HG03378 (cell line): ENCODE measurements at regions not wholly inside any gene's neighbourhood (a gene's known extent, or its start where the extent isn't known, plus 50 kb on each side); places are given as distances from the start of the nearest gene placed in this dataset.
"Not testable (repeated sequence)": the region's sequence is repeated elsewhere in the genome, so short reads cannot be mapped to it uniquely, and the experiment has no call there.

Experiments used
- ATAC-seq: cut with Tn5 transposase; IDR thresholded peaks from one replicate; pipeline ENCODE4 v1.9.1; 2021; ENCODE audit warnings: mild to moderate bottlenecking, moderate library complexity; ENCODE audit not compliant: unreplicated experiment

DNA sequence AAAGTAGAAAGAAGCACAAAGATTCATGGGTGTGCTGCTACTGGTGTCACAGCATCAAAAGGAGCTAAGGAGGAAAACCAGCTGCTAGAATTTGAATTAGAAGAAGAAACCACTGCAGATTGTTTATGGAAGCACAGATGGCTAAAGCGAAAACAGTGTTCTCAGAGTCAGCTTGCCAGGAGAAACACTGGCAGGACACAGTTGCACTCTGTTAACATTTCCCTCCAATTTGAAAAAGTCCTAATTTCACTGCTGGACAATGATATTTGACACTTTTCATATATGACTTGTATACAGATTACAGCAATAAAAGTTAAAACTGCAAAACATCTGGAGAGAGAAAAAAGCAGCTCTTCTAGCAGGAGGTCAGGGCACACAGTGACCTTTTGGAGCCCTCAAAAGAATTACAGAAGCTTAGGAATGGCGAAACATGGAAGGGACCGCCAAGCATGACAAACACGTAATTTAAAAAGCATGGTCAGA is 314.5 kb downstream of the COL12A1 start:
- no peak for ATAC-seq

DNA sequence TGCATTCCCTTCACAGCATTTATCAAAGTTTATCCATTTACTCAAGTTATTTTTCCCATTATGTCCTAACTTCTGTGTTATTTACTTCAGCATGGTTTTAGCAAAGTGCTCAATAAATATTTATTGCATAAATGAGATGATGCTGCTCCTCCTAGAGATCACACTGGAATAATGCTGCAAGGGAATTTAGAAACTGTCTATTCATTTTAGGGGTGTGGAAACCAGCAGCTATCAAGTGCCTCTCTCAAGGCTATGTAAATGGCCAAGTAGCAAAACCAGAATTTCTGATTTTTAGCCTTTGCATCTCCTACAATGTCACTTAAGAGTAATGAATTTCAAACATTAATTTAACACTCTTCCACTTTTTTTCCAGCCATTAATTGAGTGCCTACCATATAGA is 316.2 kb downstream of the COL12A1 start:
- ATAC-seq = no peak

DNA sequence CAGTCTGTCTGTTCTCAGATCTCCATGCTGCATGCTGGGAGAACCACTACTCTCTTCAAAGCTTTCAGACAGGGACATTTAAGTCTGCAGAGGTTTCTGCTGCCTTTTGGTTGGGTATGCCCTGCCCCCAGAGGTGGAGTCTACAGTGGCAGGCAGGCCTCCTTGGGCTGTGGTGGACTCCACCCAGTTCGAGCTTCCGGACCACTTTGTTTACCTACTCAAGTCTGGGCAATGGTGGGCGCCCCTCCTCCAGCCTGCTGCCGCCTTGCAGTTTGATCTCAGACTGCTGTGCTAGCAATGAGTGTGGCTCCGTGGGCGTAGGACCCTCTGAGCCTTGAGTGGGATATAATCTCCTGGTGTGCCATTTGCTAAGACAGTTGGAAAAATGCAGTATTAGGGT is 317.1 kb downstream of the COL12A1 start:
- ATAC-seq = not testable (repeated sequence)

DNA sequence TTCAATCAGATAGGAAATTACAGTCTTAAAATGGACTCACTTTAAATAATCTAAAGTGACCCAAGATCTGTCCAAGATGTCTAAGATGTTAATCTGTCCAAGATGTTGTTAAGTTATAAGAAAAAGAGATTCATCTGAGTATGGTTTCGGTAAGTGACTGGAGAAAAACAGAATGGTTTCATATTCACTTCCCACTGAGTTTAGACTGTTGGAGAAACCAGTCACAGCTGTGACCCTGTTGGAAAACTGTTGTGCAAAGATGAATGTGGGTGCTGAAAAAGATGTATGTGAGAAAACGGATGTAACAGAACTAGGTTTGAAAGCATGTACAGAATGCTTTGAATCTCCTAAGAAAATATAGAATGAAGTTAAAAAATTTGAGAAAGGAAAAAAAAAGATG is 325.9 kb downstream of the COL12A1 start:
- ATAC-seq = no peak

DNA sequence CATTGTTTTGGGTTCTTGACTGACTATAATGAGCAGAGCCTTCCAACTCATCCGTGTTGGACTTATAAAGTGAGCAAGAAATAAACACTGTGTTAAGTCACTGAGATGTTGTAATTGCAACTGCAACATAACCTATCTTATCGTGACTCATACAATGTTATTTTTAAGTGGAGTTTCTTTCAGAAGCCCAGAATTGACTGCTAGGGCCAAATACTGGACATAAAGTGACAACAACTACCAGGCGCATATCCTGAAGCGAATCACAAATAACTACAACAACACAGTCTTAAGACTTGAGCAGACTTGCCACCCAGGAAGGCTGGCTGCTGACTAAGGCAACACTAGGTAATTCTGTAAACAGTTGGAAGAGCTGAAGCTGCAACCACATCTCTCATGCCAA is 326.6 kb downstream of the COL12A1 start:
- ATAC-seq = no peak

DNA sequence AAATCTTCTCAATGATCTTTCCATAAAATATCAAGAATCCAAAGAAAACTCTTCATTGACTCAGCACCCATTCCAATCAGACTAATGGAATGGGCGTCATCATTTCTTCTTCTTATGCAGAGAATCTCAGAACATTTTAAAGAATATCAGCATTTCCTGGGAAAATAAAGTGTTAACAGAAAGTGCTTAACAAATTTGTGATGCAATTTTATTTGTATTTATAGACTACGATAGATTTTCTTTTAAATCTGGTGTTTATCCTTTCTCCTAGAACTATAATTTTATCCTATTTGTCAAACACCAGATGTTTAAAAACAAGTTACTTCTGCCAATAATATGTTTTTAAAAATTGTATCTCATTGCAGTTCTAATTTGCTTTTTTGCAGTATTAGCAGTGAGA is 330.7 kb downstream of the COL12A1 start:
- no peak for ATAC-seq

DNA sequence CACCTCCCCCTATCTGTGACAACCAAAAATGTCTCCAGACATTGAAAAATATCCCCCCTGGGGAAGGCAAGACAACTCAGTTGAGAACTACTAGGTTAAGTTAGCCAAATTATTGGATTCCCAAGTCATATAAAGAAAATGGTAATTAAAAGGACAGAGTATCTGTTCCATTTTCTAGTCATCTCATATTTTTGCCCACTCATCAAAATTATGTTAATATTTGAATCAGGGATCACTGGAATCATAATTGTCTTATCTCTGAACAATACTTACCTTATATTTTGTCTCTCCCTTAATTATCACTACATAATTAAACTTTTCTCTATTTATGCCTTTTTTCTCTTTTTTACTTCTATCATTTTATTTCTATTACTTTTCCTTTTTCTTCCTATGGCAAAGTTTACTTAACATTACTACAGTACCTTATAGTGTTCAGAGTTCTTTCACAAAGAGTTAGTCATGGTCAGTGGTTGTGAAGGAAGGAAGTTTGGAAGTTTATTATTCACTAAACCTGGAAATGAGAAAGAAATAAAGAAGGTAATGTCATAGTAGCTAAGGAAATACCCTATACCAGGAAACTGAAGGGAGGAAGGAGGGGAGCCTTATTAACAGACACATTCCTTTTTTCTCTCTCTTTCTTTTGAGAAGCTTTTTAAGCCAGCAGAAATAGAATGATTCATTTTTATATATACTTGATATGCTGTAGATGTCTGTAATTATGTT is 332.9 kb downstream of the COL12A1 start:
- no peak for ATAC-seq

DNA sequence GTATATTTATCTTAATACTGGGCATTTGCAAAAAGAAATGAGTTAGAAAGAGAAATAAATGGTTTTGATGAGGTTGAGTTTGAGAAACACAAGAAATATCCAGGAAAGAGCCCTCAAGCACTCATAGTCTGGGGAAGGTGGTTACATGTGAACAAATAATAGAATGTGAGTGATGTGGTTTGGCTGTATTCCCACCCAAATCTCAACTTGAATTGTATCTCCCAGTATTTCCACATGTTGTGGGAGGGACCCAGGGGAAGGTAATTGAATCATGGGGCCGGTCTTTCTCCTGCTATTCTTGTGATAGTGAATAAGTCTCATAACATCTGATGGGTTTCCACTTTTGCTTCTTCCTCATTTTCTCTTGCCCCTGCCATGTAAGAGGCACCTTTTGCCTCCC is 334.1 kb downstream of the COL12A1 start:
- ATAC-seq = no peak

DNA sequence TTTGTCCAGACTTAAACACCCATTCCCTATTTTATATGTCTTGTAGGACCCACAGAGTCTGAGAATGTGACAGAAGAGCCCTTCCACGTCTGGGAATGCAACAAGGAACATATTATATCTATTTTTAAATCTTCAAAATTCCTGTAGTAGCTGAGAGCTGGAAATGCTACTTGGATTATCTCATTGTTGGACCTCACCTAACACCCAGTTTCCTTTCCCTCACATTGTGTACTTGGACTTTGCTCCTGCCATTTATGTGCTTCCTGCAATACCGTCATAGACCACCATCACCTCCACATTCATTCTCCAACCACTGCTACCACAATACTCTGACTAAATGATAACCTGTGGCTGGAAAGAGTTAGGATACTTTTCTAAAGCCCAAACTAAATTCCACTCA is 335.4 kb downstream of the COL12A1 start:
- ATAC-seq = no peak

DNA sequence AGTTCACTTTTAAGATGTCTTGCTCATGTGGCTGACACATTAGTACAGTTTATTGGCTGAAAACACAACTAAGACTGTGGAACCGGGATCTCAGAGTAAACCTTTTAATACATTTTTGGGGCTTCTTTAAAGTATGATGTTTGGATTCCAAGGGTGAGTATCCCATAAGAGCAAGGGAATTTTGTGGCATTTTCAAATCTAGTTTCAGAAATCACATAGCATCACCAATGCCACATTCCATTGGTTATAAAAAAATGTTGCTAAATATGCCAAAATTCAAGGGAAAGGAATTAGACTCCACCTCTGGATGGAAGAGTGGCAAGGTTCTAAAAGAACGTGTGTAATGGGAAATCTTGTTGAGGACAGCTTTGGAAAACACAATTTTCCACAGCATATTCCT is 338.6 kb downstream of the COL12A1 start:
- no peak for ATAC-seq

DNA sequence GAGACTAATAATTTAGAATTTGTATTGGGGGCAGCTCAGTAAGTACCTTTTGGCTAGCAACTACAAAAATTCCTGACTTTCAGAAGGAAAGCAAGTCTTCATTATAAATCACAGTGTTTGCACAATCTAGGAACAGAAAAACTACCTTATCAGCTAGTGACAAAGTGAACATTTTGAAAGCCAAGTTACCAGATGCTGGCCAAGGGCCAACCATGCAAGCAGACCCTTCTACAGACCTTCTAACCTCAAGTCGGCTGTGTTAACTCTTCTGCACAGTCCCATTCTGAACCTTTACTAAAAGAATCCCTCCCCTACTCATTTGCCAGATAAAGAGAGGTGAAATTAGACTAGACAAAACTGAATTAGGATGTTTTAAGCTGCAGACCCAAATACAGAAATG is 341.9 kb downstream of the COL12A1 start:
- ATAC-seq = no peak

DNA sequence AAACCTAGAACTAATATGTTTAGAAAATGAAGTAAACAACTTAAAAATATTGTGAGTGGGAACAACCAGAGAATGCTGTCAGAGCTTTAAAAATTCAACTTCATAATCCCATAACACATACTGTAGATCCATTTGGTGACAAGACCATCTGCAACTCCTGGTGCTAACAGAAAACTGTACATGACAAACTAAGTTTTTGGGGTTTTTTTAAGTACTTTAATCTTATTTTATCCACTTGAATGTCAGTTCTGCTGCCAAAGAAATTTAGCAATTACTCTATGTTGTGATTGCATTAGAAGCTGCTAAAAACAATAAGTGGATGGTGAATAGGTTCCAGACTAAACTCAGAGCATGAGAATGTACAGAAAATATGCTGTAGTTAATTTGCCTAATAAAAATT is 345.4 kb downstream of the COL12A1 start:
- no peak for ATAC-seq

DNA sequence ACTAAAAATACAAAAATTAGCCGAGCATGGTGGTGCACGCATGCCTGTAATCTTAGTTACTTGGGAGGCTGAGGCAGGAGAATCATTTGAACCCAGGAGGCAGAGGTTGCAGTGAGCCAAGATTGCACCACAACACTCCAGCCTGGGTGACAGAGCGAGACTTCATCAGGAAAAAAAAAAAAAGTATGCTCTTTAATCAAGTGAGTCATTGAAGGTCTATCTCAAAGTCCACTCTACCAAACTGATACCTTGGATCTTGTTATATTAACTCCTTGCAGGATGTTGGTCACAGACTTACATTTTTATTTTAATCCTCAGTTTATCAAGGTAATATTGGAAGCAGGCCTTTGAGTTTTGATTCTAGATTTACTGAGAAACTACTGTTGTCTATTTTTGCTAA is 348.7 kb downstream of the COL12A1 start:
- no peak for ATAC-seq

DNA sequence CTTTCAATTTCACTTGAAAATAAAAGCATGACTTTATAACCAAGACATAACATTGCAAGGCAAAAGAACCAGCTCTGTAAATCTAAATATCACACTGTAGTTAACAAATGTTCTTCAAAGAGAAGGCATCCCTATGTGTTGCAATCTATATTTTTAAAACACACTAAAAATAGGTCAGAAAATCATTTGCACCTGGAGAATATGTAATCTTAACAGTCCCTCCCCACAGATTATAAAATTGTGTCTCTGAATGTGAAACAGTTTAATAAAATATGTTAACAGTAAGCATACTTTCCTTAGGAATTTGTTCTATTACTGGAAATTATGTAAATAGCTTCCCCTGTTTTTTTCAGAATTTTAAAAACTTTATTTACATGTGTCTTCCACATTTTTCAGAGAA is 351.9 kb downstream of the COL12A1 start:
- no peak for ATAC-seq

DNA sequence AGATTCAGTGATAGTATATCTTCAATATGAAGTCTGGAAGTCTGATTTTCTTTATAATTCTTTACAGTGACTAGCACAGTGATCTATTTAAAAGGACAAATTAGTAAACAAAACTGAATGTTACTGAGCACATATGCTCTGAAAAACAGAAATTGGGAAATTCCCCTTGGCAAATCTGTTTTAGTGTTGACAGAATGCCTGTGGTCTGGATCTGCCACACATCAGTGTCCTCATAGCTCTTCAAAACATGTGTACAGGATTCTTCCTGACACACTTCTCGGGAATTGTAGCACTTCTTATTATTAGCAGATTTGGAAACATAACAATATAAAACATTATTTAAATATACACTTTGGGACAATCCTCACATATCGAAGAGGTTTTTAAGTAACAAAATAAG is 354.3 kb downstream of the COL12A1 start:
- no peak for ATAC-seq

DNA sequence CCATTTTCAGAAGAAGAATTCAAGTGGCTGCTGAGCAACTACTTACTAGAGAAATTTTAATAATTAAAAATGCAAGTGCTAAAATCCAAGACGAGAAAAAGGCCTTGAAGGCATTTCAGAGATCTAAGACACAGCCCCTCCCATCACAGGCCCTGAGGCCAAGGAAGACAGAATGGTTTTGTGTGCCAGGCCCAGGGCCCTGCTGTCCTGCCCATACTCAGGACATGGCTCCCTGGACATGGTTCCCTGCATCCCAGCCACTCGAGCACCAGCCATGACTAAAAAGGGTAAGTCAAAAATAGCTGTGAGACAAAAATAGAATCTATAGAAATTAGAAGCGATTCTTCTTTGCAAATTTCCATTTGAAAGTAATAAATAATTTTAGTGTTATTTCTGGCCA is 364.9 kb downstream of the COL12A1 start:
- no peak for ATAC-seq

DNA sequence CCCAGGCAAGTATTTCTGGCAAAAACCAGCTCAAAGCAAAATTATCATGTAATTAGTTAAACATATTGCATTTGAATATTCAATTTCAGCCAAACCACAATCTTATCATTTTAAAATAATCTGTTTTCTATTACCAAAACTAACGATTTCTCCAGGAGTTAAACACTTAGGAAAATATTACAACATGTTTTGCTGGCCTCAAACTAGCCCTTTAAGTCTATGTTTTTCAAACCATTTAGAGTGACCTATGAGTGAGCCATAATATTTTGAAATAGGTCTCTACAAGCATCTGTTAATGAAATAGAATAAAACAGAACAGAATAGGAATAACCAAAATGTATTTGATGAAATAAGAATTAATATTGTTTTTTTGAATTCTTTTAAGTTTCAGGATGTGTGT is 370.9 kb downstream of the COL12A1 start:
- no peak for ATAC-seq

DNA sequence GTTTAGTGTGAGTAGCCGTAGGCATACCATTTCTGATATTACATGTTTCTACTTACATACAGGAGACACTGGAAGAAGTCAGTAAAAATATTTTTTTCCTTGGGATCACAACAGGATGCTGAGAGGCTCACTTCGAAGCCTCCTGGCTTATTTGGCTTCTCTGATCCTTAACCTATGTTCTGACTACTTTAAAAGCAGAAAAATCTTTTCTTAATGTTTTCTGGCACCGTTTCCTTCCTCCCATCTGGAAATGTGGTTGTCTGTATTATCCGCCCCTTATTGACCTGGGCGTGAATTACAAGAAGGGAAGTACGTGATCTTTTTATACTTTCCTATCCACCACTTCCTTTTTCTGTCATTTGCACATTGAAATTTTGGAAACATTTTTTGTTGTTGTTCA is 379.6 kb downstream of the COL12A1 start:
- no peak for ATAC-seq

DNA sequence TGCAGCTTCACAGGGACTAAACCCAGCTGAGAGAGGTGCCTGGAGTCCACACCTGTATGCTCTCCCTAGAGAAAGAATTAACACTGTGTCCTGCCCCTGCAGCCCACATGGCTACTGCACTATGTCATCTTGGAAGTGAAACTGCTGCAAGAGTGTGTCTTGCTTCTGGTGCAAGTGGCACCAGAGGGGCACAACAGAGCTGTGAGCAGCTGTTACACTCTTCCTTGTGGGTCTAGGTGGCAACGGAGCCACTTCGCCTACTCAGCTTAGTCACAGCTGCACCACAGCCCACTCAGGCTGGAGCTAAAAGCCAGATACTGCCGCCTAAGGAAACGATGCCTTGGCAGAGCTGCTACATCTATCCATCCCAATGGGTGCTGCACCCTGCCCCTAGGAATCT is 391.4 kb downstream of the COL12A1 start:
- no peak for ATAC-seq

DNA sequence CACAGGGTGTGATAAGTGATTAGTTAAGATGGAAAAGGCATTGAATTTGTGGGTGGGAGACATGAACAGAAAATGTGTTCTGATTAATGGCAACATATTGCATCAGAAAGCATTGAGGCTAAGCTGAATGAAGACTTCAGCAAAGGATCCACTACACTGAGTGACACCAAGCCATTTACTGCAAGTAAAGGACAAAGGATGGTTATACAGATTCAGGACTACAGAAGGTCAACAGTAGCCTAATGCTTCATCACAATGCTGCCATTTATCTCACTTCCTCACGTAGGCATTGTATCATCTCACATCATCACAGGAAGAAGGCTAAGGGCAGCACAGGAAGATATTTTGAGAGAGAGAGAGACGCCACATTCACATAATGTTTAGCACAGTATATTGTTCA is 398.2 kb downstream of the COL12A1 start:
- ATAC-seq = no peak

DNA sequence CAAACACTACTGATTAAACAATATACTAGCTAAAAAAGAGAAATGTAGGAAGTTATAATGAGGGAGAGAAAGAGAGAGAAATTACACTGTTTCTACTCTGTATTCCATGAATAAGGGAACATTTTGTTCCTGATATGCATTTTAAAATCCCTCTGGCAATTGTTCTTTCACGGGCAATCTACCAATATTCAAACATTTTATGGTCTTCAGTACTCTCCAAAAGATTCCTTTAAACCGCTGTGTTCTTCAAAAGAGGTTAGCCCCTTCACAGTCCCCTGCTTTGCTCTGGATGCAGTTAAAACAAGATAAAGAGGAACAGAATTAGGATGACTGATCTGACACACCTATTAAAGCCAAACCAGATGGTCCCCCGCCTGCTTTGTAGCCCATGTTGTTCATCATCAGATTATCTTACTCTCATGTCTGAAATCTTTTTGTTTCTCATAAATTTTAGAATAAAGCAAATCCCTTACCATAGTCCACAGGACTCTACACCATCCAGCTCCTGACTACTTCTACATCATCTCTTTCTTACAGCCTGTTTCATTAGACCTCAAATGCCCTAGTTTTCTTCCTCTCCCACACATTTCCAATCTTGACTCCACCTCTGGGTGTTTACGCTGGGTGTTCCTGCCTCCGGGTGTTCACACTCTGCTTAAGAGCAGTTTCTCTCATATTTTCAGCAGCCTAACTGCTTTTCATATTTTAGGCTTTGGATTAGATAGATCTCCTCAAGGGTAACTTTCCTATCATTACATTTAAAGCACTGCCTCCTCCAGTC is 399.7 kb downstream of the COL12A1 start:
- ATAC-seq = no peak

DNA sequence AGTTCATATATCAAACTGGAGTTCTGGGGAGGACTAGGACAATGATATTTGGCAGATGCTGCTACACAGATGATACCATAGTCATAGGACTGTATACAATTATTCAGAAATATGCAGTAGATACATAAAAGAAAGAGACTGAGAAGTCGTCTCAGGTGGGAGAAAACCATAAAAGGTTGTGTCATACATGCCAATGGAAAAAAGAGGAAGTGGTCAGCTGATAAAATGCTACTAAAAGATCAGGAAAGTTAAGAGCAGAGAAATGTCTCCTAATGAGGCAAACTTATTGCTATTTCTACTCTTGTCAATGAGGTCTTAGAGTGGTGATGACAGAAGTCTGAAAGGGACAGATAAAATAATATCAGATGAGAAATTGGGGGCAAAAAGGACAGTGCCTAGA is 407.6 kb downstream of the COL12A1 start:
- no peak for ATAC-seq

DNA sequence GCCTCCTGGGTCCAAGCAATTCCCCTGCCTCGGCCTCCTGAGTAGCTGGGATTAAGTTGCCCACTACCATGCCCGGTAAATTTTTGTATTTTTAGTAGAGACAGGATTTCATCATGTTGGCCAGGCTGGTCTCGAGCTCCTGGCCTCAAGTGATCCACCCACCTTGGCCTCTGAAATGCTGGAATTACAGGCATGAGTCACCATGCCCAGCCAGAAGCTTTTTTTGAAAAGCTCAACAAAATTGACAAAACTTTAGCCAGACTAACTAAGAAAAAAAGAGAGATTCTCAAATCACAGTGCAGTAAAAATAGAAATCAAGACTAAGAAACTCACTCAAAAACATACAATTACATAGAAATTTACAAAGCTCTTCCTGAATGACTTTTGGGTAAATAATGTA is 420.6 kb downstream of the COL12A1 start:
- no peak for ATAC-seq
